Tibial nerve (tissue), 4 donors: ENCODE measurements at regions not wholly inside any gene's neighbourhood (a gene's known extent, or its start where the extent isn't known, plus 50 kb on each side); places are given as distances from the start of the nearest gene placed in this dataset.

Experiments used
- DNase-seq, 2 donors: peaks; one replicate each; pipeline ENCODE4 v3.0.0-alpha.2; 2019; ENCODE audit warnings: low spot score in 2 of 2
- H3K27ac ChIP-seq, 4 donors: fragments of 200-600 bp; sonication (generic) in 3 of 4; one replicate each; pipeline ENCODE4 v1.5.1; 2017 to 2019; ENCODE audit warnings: mild to moderate bottlenecking in 1 of 4
- H3K27me3 ChIP-seq, 2 donors: fragments of 200-600 bp; sonication (generic) in 1 of 2; one replicate each; pipeline versions ENCODE4 v1.5.1 to v1.6.0; 2017 to 2019
- H3K36me3 ChIP-seq, 3 donors: fragments of 200-600 bp; sonication (generic); one replicate each; pipeline ENCODE4 v1.5.1; 2018 to 2019
- H3K4me1 ChIP-seq, 4 donors: fragments of 200-600 bp; sonication (generic) in 3 of 4; one replicate each; pipeline ENCODE4 v1.5.1; 2017 to 2019
- H3K4me3 ChIP-seq, 4 donors: fragments of 200-600 bp; sonication (generic) in 3 of 4; one replicate each; pipeline ENCODE4 v1.5.1; 2017 to 2019; ENCODE audit warnings: mild to moderate bottlenecking in 1 of 4, moderate library complexity in 1 of 4
- H3K9me3 ChIP-seq, 4 donors: fragments of 200-600 bp; sonication (generic) in 3 of 4; one replicate each; pipeline ENCODE4 v1.5.1; 2017 to 2019
- CTCF ChIP-seq, 5 experiments: fragments of 200-600 bp in 3 of 5; fragments of 450-650 bp in 2 of 5; sonication (generic) in 3 of 5; IDR thresholded peaks; one replicate each; pipeline ENCODE4 v1.5.1; 2016 to 2019; ENCODE audit warnings: antibody characterized with exemption in 5 of 5, mild to moderate bottlenecking in 3 of 5, moderate library complexity in 2 of 5
- EP300 ChIP-seq, 2 donors: sonication (generic); formaldehyde crosslinking; IDR thresholded peaks; one replicate each; pipeline ENCODE4 v1.6.1; 2017; ENCODE audit warnings: antibody characterized with exemption in 2 of 2, mild to moderate bottlenecking in 1 of 2
- POLR2A ChIP-seq, 2 donors: fragments of 450-650 bp; IDR thresholded peaks; one replicate each; pipeline ENCODE4 v1.6.1; 2017; ENCODE audit warnings: antibody characterized with exemption in 2 of 2, mild to moderate bottlenecking in 2 of 2, moderate library complexity in 2 of 2
- WGBS, 2 donors: methylation state at CpG; one replicate each; pipeline ENCODE4 v1.1.5; 2018; 5-methylcytosine and 5-hydroxymethylcytosine counted together

GRCh38 chr1:95368178-95368577 is 134.2 kb downstream of the RWDD3 start:
- DNase-seq = no peak
- Histone ChIP-seq H3K4me1 (no peaks in the 10 kb centered on the region), H3K27ac (no peak overlapping the region), H3K4me3 (no peak overlapping the region), H3K9me3 (no peaks in the 10 kb centered on the region), H3K36me3 (no peaks in the 10 kb centered on the region), H3K27me3 (no peaks in the 10 kb centered on the region)
- TF ChIP-seq POLR2A (IDR thresholded peaks at IDR 0.05) = no peak
- no peak for TF ChIP-seq EP300 (IDR thresholded peaks at IDR 0.05)
- TF ChIP-seq CTCF (IDR thresholded peaks at IDR 0.05) = no peak
- WGBS, 2 donors = 52 to 59% methylated on average over 4 of the region's 4 CpGs

GRCh38 chr1:95369985-95370690 is 136.1 kb downstream of the RWDD3 start:
- no peaks in the 10 kb centered on the region for H3K36me3 ChIP-seq
- no peak for DNase-seq
- H3K4me3 ChIP-seq = no peak overlapping the region
- WGBS, 2 donors = 78 to 80% methylated on average over 7 of the region's 7 CpGs
- no peaks in the 10 kb centered on the region for H3K27me3 ChIP-seq
- no peaks in the 10 kb centered on the region for H3K9me3 ChIP-seq
- TF ChIP-seq EP300 (IDR thresholded peaks at IDR 0.05) (no peak), POLR2A (IDR thresholded peaks at IDR 0.05) (no peak), CTCF (IDR thresholded peaks at IDR 0.05) (no peak)
- no peak overlapping the region for H3K27ac ChIP-seq
- H3K4me1 ChIP-seq = no peaks in the 10 kb centered on the region

GRCh38 chr1:95370691-95371562 is 136.9 kb downstream of the RWDD3 start:
- H3K9me3 ChIP-seq = no peaks in the 10 kb centered on the region
- WGBS, 2 donors = 54 to 57% methylated on average over 13 of the region's 13 CpGs
- H3K27ac ChIP-seq = no peak overlapping the region
- H3K4me1 ChIP-seq = no peaks in the 10 kb centered on the region
- H3K4me3 ChIP-seq = no peak overlapping the region
- no peaks in the 10 kb centered on the region for H3K36me3 ChIP-seq
- TF ChIP-seq EP300 (IDR thresholded peaks at IDR 0.05) (no peak), CTCF (IDR thresholded peaks at IDR 0.05) (no peak), POLR2A (IDR thresholded peaks at IDR 0.05) (no peak)
- no peaks in the 10 kb centered on the region for H3K27me3 ChIP-seq
- no peak for DNase-seq

GRCh38 chr1:95371666-95372282 is 137.8 kb downstream of the RWDD3 start:
- Histone ChIP-seq H3K4me1 (no peaks in the 10 kb centered on the region), H3K27ac (no peak overlapping the region), H3K4me3 (no peak overlapping the region), H3K36me3 (no peaks in the 10 kb centered on the region), H3K9me3 (no peaks in the 10 kb centered on the region), H3K27me3 (no peaks in the 10 kb centered on the region)
- no peak for TF ChIP-seq CTCF (IDR thresholded peaks at IDR 0.05)
- TF ChIP-seq POLR2A (IDR thresholded peaks at IDR 0.05) = no peak
- TF ChIP-seq EP300 (IDR thresholded peaks at IDR 0.05) = no peak
- no peak for DNase-seq
- WGBS, 2 donors = 89 to 91% methylated on average over 12 of the region's 12 CpGs

- no peak overlapping the region for H3K27ac ChIP-seq
- no peaks in the 10 kb centered on the region for H3K36me3 ChIP-seq
- WGBS, 2 donors = 78 to 88% methylated on average over 4 of the region's 4 CpGs
- H3K9me3 ChIP-seq = no peaks in the 10 kb centered on the region
- H3K4me3 ChIP-seq = no peak overlapping the region
- no peaks in the 10 kb centered on the region for H3K27me3 ChIP-seq
- no peak for TF ChIP-seq CTCF (IDR thresholded peaks at IDR 0.05)
- H3K4me1 ChIP-seq = no peaks in the 10 kb centered on the region
- DNase-seq = no peak
Measured at GRCh38 chr1:95375174-95375573, 141.2 kb downstream of the RWDD3 start.
